ENCODE measurements at regions not wholly inside any gene's neighbourhood (a gene's known extent, or its start where the extent isn't known, plus 50 kb on each side); places are given as distances from the start of the nearest gene placed in this dataset.

- TF ChIP-seq CTCF (IDR thresholded peaks at IDR 0.05 in 2 of 3, conservative IDR thresholded peaks at IDR 0.05 in 1 of 3; ENCODE audit: borderline replicate concordance in 1 of 3, insufficient read depth in 1 of 3, low read depth in 2 of 3, low read length in 2 of 3) (no peak), TCF7L2 (IDR thresholded peaks at IDR 0.05; ENCODE audit: borderline replicate concordance, extremely low read depth, insufficient read depth, insufficient read length) (no peak), EZH2phosphoT487 (IDR thresholded peaks at IDR 0.05; ENCODE audit: borderline replicate concordance) (no peak), JUND (IDR thresholded peaks at IDR 0.05) (no peak), REST (IDR thresholded peaks at IDR 0.05; ENCODE audit: low read depth) (no peak), EZH2 (IDR thresholded peaks at IDR 0.05) (no peak), POLR2AphosphoS5 (IDR thresholded peaks at IDR 0.05; ENCODE audit: low read depth, low read length) (no peak), MAX (IDR thresholded peaks at IDR 0.05) (no peak), POLR2A (IDR thresholded peaks at IDR 0.05; ENCODE audit: borderline replicate concordance, extremely low read depth, insufficient read depth, insufficient read length) (no peak)
Observed at GRCh38 chr10:50982989-50983388, 91.3 kb upstream of the PRKG1 start.
